ENCODE measurements at regions not wholly inside any gene's neighbourhood (a gene's known extent, or its start where the extent isn't known, plus 50 kb on each side); places are given as distances from the start of the nearest gene placed in this dataset.

DNA sequence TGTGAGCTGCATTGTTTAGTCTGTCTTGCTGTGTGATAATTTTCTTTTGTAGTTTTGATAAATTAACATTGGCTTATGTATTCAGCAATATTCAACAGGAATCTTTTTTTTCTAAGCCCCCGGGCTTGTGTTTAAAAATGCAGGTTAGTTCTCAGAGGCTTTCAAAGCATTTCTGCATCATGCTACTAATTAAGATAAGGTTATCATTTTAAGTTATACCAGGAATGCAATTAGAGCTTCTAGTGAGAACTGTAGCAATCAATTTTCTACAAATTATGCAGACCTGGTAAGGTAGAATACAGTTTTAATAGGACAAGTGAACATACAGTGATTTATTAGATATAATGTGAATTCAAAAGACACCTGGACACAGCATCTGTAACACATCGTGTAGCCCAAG, 179.2 kb downstream of the PRL start:
- TF ChIP-seq POLR2AphosphoS5 (IDR thresholded peaks at IDR 0.05; ENCODE audit: borderline replicate concordance, low read depth, low read length) (no peak), EZH2 (IDR thresholded peaks at IDR 0.05) (no peak)
